HL-60 (cell line): ENCODE measurements at regions not wholly inside any gene's neighbourhood (a gene's known extent, or its start where the extent isn't known, plus 50 kb on each side); places are given as distances from the start of the nearest gene placed in this dataset.
"Not testable (repeated sequence)": the region's sequence is repeated elsewhere in the genome, so short reads cannot be mapped to it uniquely, and the experiment has no call there.

ENCODE experiments used
- DNase-seq, 2 experiments: peaks; one replicate each; pipeline ENCODE4 v3.0.0-alpha.2; 2010 to 2020; ENCODE audit warnings: low read depth in 1 of 2, low spot score in 1 of 2
- H3K27ac ChIP-seq: fragments of 250-450 bp; sonication (Bioruptor Pico); replicated peaks from 2 replicates; pipeline ENCODE4 v1.5.1; 2020; ENCODE audit warnings: mild to moderate bottlenecking, moderate library complexity
- H3K27me3 ChIP-seq: fragments of 250-450 bp; sonication (Bioruptor Pico); 2 replicates; pipeline ENCODE4 v1.5.1; 2021; ENCODE audit warnings: mild to moderate bottlenecking, moderate library complexity; ENCODE audit not compliant: insufficient read depth, poor library complexity, severe bottlenecking
- H3K4me3 ChIP-seq: replicated peaks from 2 replicates; pipeline ENCODE4 v1.5.1; 2011; ENCODE audit warnings: mild to moderate bottlenecking, control low read depth, low read length; ENCODE audit not compliant: insufficient read depth
- CTCF ChIP-seq: IDR thresholded peaks from one replicate; pipeline ENCODE4 v1.5.1; 2011; ENCODE audit warnings: low read length, control low read depth, inconsistent platforms; ENCODE audit not compliant: insufficient read depth
- GABPA ChIP-seq: IDR thresholded peaks from 2 replicates; pipeline ENCODE4 v1.6.1; 2012; ENCODE audit warnings: low read depth
- POLR2AphosphoS5 ChIP-seq: IDR thresholded peaks from 2 replicates; pipeline ENCODE4 v1.6.1; 2012; ENCODE audit warnings: low read depth
- REST ChIP-seq: IDR thresholded peaks from 2 replicates; pipeline ENCODE4 v1.6.1; 2012; ENCODE audit warnings: low read depth; ENCODE audit not compliant: insufficient replicate concordance
- SPI1 ChIP-seq: IDR thresholded peaks from 2 replicates; pipeline ENCODE4 v1.6.1; 2012; ENCODE audit warnings: low read depth, mild to moderate bottlenecking, borderline replicate concordance

GRCh38 chr11:109522116-109522755, 100.2 kb downstream of the C11orf87 start:
- no peak overlapping the region for H3K4me3 ChIP-seq
- no peak for TF ChIP-seq REST
- peak; percentile 66; the same call in 1 of the 2 replicates for TF ChIP-seq SPI1
- no peak overlapping the region for H3K27ac ChIP-seq
- no peak for DNase-seq
- H3K27me3 ChIP-seq: no peaks in the 10 kb centered on the region

- not testable (repeated sequence) for DNase-seq, H3K27ac ChIP-seq, H3K27me3 ChIP-seq, H3K4me3 ChIP-seq
Observed at GRCh38 chr11:109525636-109526035, 103.6 kb downstream of the C11orf87 start.

- H3K4me3 ChIP-seq: no peak overlapping the region
- no peak for TF ChIP-seq CTCF
- TF ChIP-seq GABPA: no peak
- no peak for TF ChIP-seq POLR2AphosphoS5
- TF ChIP-seq SPI1: no peak
- TF ChIP-seq REST: no peak
- no peaks in the 10 kb centered on the region for H3K27me3 ChIP-seq
- H3K27ac ChIP-seq: no peak overlapping the region
- DNase-seq: no peak
Observed at GRCh38 chr11:109526061-109526460, 104.1 kb downstream of the C11orf87 start.

GRCh38 chr11:109526931-109527330, 104.9 kb downstream of the C11orf87 start:
- no peak overlapping the region for H3K27ac ChIP-seq
- peak in 1 of 2 experiments; percentile 5 for DNase-seq
- H3K27me3 ChIP-seq: no peaks in the 10 kb centered on the region
- no peak overlapping the region for H3K4me3 ChIP-seq
- TF ChIP-seq POLR2AphosphoS5: no peak
- TF ChIP-seq CTCF: no peak
- peak; percentile 78 for TF ChIP-seq SPI1

- no peak overlapping the region for H3K4me3 ChIP-seq
- DNase-seq: no peak
- TF ChIP-seq CTCF (no peak), GABPA (no peak)
- H3K27ac ChIP-seq: no peak overlapping the region
- H3K27me3 ChIP-seq: no peaks in the 10 kb centered on the region
Observed at GRCh38 chr11:109527496-109527895, 105.5 kb downstream of the C11orf87 start.
